ENCODE measurements at regions not wholly inside any gene's neighbourhood (a gene's known extent, or its start where the extent isn't known, plus 50 kb on each side); places are given as distances from the start of the nearest gene placed in this dataset.
A peak's percentile ranks its signal among the peaks of the same experiment; 100 is the strongest.

DNA sequence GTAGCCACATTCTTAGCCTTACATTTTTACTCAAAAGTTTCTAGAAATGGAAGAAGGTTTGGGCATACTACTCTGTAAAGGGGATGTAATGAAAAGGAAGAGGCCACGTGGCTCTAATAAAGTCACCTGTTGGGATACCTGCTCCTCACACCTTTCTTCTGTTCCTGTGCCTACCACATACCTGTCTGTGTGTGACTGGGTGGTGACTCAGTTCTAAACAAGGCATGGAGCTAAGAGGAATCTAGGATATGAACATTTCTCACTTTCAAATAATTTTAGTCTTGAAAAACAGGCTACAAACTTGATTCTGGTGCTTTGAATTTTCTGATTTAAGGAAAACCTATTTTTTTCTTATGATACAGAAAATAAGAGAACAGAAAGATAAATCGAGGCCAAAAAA is 363.6 kb downstream of the RFPL4B start:
- DNase-seq, result no peak

- no peak for DNase-seq
Measured at GRCh38 chr6:112713402-112713801, 366.3 kb downstream of the RFPL4B start.

DNA sequence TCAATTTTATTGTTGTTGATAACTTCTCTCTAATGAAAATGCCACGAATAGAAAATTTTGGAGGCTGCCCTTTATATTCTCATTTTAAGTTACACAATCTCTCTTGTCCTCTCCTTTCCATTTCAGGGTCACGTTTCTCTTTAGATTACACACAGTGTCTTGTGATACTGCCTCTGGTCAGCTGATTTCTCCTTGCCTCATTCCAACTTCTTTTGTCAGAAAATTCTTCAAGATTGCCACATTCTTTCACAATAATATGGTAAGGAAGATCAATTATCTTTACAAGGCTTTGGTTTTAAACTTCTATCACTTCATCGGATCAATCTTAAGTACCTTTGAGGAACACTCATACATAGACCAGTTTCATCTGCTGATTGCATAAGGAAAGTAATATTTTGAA is 370.3 kb downstream of the RFPL4B start:
- no peak for DNase-seq

DNA sequence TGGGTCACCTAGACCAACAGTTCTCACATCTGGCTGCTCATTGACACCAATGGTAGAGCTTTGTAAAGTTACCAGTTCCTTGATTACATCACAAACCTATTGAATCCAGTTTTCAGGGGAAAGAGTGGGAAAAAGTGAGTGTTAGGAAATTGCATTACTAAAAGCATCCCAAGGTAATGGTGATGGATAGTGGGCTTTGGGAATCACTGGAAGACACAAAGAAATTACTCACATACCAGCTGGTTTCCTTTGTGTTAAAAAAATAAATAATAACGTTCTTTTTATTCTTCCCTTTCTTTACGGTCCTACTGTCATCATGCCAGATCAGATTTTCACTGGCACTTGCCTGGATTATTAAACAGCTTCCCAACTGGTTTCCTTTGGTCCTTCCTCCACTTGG is 370.7 kb downstream of the RFPL4B start:
- no peak for DNase-seq

DNA sequence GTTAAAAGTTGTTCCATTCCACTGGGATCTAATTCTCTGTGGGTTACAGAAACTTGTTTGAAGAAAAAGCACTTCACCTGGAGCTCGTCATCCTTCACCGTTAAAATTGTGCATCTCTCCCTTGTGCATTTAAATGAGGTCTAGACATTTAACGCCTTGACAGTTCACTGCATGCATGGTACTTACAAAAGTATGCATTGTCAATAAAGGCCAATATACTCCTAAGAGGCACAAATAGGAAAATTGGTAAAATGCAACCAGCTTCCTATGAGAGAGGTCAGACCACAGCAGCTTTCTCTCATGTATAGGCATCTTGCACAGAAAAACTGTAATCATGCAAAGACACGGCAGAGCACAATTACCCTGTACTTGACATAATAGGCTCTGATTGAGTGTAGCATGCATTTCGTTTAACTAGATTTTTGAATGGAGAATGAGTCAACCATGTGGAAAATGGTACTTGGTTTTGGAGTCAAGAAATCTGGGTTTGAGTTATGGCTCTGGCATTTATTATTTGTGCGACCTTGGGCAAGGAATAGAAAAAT is 378.5 kb downstream of the RFPL4B start:
- DNase-seq, result no peak

DNA sequence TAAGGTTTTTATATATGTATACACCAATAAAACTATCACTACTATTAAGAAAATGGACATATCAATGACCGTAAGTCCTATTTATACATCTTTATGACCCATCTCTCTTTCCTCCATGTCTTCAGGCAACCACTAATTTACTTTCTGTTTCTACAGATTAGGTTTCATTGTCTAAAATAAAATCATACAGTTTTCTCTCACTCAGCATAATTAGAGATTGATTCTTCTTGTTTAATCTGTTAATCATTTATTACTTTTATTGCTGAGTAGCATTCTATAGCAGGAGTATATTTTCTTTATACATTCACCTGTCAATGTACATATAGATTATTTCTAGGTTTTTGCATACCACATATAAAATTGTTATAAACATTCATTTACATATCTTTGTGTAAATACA is 388.0 kb downstream of the RFPL4B start:
- DNase-seq, result no peak

DNA sequence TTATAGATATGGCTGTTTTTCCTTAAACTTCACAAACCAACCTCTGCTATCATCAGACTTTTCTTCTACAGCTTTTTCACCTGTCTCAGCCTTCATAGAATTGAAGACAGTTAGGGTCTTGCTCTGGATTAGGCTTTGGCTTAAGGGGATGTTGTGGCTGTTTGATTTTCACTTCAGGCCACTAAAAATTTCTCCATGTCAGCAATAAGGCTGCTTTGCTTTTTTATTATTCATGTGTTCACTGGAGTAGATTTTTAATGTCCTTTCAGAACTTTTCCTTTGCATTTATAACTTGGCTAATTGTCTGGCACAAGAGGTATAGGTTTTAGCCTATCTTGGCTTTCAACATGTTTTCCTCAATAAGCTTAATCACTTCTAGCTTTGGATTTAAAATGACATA is 392.6 kb downstream of the RFPL4B start:
- no peak for DNase-seq

- DNase-seq, result peak in 1 of 56 donors; percentile 4
Measured at GRCh38 chr6:112743323-112743722, 396.2 kb downstream of the RFPL4B start.

DNA sequence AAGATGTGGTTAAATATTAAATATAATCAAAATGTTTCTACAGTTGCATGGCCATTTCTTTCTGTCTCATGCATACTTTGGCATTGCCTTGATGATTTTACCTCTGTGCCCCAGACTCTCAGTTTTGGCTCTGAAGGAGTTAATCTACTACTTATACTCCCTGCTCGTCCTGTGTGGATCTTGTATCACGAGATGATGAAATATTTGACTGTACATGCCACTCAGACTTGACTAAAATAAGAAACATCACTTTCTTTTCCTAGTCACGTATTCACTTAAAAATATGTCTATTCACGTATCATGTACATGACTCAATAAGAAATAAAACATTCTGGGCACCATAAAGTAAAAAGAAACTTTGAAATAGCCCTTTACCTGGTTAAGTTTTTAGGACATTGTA is 397.7 kb downstream of the RFPL4B start:
- DNase-seq, result no peak

GRCh38 chr6:112745765-112746164 is 398.6 kb downstream of the RFPL4B start:
- no peak for DNase-seq

DNA sequence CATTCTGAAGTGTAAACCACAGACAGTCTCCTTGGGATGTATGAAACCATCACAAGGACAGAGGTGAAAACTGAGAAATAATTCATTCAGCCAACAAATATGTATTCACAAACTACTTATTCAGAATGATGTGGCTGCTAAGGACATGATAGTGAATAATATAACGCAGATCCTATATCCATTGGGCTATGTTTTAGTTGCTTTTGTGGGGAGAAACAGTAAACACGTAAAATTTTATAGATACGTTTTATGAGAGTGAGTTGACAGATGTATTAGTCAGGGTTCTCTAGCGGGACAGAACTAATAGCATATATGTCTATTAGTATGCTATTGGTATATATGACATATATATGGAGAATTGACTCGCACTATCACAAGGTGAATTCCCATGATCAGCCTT is 402.5 kb downstream of the RFPL4B start:
- no peak for DNase-seq

- DNase-seq, result no peak
Measured at GRCh38 chr6:112752305-112752704, 405.2 kb downstream of the RFPL4B start.

DNA sequence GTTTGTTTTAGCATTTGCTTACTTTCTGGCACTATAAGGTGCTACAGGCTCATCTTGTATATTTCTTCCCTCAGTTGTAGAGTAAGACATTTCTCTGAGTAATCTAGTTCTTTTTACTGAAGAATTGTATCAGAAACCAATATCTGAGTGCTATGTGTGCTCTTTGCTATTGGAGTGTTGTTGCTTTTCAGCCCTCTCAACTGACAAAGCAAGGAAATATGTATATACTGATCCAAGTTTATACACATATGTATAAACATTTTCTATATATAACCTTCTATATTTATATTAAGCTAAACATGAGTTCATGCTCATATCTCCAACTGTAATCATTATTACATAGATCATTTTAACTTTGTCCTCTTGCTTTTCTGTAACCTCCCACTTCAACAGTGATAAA is 405.7 kb downstream of the RFPL4B start:
- no peak for DNase-seq

DNA sequence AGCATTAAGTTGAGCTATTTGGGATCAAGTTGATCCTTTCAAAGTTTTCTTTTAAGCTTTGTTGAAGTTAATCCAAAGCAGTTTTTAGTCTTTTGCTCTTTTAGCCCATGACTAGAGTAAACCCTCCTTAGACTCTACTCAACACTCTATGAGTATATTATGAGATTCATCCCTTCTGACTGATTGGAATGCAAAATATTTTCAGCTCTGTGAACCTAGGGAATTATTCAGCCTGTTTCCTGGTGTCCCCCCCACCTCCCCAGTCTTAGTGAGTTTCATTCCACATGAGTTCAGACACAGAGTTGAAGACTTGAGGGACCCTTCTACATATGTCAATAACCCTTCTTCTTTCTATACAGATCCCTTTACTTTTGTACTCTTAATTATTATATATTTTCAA is 413.7 kb downstream of the RFPL4B start:
- no peak for DNase-seq

DNA sequence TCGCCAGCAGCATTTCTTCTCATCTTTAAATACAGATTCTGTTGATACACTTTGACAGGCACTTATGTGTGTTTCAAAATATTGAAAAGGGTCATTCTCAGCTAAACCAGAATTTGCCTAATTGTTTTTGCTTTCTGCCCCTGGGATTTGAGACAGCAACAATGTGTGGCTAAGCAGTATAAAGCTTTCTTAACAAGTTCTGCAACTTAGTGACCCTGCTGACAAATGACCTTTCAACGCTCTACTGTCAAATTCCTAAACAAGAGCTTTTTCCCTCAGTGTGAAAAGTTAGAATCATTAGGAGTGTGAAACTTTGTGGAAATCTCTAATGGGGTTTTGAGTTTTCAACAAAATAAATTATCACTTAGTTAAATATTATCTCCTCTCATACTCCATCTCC is 414.6 kb downstream of the RFPL4B start:
- no peak for DNase-seq

DNA sequence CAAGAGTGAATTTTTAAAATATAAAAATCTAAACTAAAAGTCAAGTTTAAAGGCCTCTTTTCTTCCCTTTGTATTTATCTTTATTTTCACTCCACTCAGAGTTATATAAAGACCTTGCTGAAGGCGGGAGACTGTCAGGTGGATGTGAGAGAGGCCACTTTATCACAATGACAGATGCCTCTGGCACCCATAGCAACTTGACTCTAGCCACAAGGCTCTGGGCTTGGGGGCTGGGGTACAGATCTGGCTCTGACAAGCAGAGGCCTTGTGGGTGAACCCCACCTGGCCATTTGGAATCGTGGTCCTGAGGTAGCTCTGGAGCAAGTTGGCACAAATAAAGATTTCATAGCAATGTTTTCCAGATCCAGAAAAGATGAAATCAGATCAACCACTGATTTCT is 417.2 kb downstream of the RFPL4B start:
- DNase-seq, result no peak

DNA sequence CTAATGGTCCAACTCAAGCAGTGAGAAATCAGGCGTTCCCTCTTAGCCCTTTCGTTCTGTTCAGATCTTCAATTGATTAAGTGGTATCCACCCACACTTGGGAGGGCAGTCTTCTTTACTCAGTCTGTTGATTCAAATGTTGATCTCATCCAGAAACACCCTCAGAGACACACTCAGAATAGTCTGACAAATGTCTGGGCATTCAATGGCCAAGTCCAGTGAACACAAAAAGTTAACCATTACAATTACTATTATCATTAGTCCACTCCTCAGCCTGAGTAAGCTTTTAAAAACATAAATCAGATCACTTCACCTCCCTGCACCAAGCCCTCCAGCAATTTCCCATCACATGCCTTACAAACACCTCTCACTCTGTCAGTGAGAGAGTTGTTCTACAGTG is 423.2 kb downstream of the RFPL4B start:
- no peak for DNase-seq

DNA sequence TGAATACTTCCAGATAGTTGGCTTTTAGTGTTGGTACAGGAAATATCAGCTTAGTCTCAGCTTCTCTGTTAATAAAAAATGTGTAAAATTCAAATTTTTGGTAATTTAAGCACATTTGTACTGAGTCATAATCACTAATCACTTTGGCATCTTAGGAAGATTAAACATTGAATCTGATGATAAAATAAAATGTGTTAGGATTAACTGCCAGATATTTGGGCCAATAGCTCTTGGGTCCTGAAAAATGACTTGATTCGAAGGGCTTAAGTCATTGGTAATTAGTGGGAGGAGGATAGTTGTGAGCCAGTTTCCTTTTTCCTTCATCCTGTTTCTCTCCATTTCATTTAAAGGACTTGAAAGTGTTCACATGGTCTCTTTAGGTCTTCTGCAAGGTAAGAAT is 426.1 kb downstream of the RFPL4B start:
- DNase-seq, result no peak

GRCh38 chr6:112774319-112774718 is 427.2 kb downstream of the RFPL4B start:
- no peak for DNase-seq

GRCh38 chr6:112780498-112781096 is 433.5 kb downstream of the RFPL4B start:
- peak in 51 of 56 donors; percentile 0 to 79 (median 36) for DNase-seq

GRCh38 chr6:112781241-112781640 is 434.1 kb downstream of the RFPL4B start:
- DNase-seq, result peak in 10 of 56 donors; percentile 0 to 15 (median 6)

GRCh38 chr6:112785408-112785807 is 438.3 kb downstream of the RFPL4B start:
- DNase-seq, result no peak

DNA sequence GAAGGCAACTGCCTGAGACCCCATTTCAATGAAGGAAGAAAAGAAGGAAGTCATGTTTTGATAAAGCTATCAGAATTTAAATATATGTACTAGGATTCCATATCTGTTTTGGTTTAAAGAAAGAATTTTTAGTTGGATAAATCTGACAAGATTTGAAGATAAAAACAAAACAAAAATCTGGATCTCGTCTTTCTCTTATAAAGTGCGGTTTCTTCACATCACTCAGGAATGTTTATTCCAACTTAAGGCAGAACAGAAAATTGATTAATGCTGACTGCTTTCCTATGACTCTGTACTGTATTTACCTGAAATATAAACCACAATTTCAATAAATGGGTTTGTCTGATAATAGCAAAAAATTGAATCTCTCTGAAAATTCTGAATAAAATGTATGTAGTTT is 439.7 kb downstream of the RFPL4B start:
- no peak for DNase-seq

- no peak for DNase-seq
Measured at GRCh38 chr6:112787371-112787770, 440.2 kb downstream of the RFPL4B start.
